ENCODE measurements at regions not wholly inside any gene's neighbourhood (a gene's known extent, or its start where the extent isn't known, plus 50 kb on each side); places are given as distances from the start of the nearest gene placed in this dataset.
A peak's percentile ranks its signal among the peaks of the same experiment; 100 is the strongest.

DNA sequence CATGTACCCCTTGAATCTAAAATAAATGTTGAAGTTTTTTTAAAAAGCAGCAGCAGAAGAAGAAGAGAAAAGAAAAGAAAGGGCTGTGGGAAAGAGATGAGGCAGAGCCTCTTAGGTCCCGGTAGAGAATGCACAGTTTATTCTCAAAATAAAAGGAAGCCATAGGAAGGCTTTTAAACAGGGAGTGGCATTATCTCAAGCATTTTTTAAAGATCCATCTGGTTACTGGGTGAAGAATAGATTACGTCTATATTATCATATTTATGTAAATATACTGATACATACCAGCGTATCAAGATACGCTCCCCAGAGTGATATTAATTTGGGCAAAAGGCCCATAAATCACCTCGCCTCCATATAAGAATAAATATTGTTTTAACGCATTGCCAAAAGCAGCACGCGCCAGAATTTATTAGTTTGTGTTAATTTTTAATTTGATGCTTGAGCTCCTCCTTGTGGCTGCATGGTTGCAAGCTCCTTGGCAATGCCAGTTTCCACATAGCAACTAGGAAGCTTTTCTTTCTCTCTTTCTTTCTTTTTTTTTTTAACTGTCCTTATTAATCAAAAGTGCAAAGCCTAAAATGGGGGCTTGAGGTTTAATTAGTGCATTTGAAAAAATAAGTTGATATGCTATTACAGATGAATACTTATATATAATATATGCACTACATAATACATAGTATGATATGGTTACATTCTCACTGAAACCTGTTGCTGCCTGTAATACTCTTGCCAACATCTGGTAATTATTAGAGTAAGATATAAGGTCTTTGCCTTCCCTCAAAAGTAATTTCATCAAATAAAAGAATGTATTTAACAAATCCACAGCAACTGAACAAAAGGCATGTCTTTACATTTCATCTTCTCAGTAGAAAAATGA, 242.8 kb upstream of the UBE2E2 start:
- TF ChIP-seq CTCF (IDR thresholded peaks at IDR 0.05) (peak; percentile 62 to 65 (median 63)), POLR2A (IDR thresholded peaks at IDR 0.05) (peak; percentile 14)
